Peyer's patch (tissue), 4 donors: ENCODE measurements at regions not wholly inside any gene's neighbourhood (a gene's known extent, or its start where the extent isn't known, plus 50 kb on each side); places are given as distances from the start of the nearest gene placed in this dataset.

ENCODE experiments used
- DNase-seq, 3 donors: peaks; one replicate each; pipeline ENCODE4 v3.0.0-alpha.2; 2017 to 2019
- H3K27ac ChIP-seq, 4 donors: fragments of 200-600 bp; sonication (generic); one replicate each; pipeline ENCODE4 v1.5.1; 2016 to 2019
- H3K27me3 ChIP-seq, 2 donors: fragments of 200-600 bp; sonication (generic); one replicate each; pipeline ENCODE4 v1.5.1; 2019
- H3K36me3 ChIP-seq, 3 donors: fragments of 200-600 bp; sonication (generic); one replicate each; pipeline ENCODE4 v1.5.1; 2016 to 2019
- H3K4me1 ChIP-seq, 4 donors: fragments of 200-600 bp; sonication (generic); one replicate each; pipeline ENCODE4 v1.5.1; 2016 to 2019
- H3K4me3 ChIP-seq, 4 donors: fragments of 200-600 bp; sonication (generic); 1 replicate in 3 of 4; 2 replicates in 1 of 4; pipeline ENCODE4 v1.5.1; 2016 to 2019; ENCODE audit warnings: mild to moderate bottlenecking in 1 of 4
- H3K9me3 ChIP-seq, 4 donors: fragments of 200-600 bp; sonication (generic); one replicate each; pipeline ENCODE4 v1.5.1; 2016 to 2019; ENCODE audit warnings: mild to moderate bottlenecking in 1 of 4
- POLR2A ChIP-seq, 2 donors: fragments of 450-650 bp; IDR thresholded peaks; one replicate each; pipeline ENCODE4 v1.5.1; 2017; ENCODE audit warnings: antibody characterized with exemption in 2 of 2, mild to moderate bottlenecking in 2 of 2, moderate library complexity in 2 of 2
- TF ChIP-seq, protein P1 (sequence below), 6 experiments: fragments of 450-650 bp in 4 of 6; fragments of 200-600 bp in 2 of 6; sonication (generic) in 1 of 6; IDR thresholded peaks; one replicate each; pipeline ENCODE4 v1.5.1; 2017 to 2019; ENCODE audit warnings: antibody characterized with exemption in 6 of 6, mild to moderate bottlenecking in 3 of 6, moderate library complexity in 1 of 6

GRCh38 chr5:165258197-165258771, 1752.9 kb downstream of the MAT2B start:
- Histone ChIP-seq H3K27me3 (no peaks in the 10 kb centered on the region), H3K4me1 (no peaks in the 10 kb centered on the region), H3K36me3 (no peaks in the 10 kb centered on the region), H3K9me3 (no peaks in the 10 kb centered on the region), H3K27ac (no peak overlapping the region), H3K4me3 (no peak overlapping the region)
- TF ChIP-seq, protein P1, sequence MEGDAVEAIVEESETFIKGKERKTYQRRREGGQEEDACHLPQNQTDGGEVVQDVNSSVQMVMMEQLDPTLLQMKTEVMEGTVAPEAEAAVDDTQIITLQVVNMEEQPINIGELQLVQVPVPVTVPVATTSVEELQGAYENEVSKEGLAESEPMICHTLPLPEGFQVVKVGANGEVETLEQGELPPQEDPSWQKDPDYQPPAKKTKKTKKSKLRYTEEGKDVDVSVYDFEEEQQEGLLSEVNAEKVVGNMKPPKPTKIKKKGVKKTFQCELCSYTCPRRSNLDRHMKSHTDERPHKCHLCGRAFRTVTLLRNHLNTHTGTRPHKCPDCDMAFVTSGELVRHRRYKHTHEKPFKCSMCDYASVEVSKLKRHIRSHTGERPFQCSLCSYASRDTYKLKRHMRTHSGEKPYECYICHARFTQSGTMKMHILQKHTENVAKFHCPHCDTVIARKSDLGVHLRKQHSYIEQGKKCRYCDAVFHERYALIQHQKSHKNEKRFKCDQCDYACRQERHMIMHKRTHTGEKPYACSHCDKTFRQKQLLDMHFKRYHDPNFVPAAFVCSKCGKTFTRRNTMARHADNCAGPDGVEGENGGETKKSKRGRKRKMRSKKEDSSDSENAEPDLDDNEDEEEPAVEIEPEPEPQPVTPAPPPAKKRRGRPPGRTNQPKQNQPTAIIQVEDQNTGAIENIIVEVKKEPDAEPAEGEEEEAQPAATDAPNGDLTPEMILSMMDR (IDR thresholded peaks at IDR 0.05) = no peak
- TF ChIP-seq POLR2A (IDR thresholded peaks at IDR 0.05) = no peak
- no peak for DNase-seq

DNA sequence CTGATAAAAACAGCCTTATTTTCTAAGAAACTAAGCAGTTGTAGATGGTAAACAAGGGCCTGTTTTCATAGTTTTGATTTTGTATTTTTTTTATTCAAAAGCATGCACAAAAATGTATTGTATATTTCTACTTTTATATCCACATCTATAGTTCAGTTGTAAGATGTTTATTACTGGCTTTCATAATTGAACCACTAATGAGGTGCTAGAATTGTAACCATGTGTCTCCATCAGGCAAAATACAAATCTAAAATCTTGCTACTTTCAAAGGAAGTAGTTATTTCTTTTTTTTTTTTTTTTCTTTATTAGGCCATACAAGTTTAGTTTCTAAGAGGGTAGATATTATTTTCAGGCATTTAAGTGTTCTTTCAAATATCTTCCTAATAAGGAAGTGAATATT, 1755.0 kb downstream of the MAT2B start:
- no peaks in the 10 kb centered on the region for H3K9me3 ChIP-seq
- H3K36me3 ChIP-seq = no peaks in the 10 kb centered on the region
- no peaks in the 10 kb centered on the region for H3K4me1 ChIP-seq
- H3K27ac ChIP-seq = no peak overlapping the region
- TF ChIP-seq, protein P1 (IDR thresholded peaks at IDR 0.05) = no peak
- no peak for TF ChIP-seq POLR2A (IDR thresholded peaks at IDR 0.05)
- DNase-seq = no peak
- no peak overlapping the region for H3K4me3 ChIP-seq
- H3K27me3 ChIP-seq = no peaks in the 10 kb centered on the region

DNA sequence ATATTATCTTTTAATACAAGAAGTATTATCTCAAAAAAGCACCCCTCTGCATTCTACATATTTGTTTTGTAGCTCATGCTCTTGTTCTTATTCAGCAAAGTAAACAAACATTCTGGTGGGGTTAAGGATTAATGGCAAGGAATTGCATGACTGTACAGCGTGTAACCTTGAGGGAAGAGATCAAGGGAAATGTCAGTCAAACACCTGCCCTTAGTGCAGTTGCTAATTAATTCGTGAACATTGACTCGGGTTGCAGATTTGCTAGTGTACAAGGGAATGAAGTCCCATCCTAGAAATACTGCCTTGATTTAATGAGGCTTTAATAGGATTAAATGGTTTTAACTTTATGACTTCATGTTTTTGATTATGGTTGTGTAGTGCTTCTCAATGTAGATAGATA, 1758.1 kb downstream of the MAT2B start:
- DNase-seq = no peak
- H3K27ac ChIP-seq = no peak overlapping the region
- no peaks in the 10 kb centered on the region for H3K4me1 ChIP-seq
- H3K27me3 ChIP-seq = no peaks in the 10 kb centered on the region
- H3K4me3 ChIP-seq = no peak overlapping the region
- TF ChIP-seq POLR2A (IDR thresholded peaks at IDR 0.05) = no peak
- TF ChIP-seq, protein P1 (IDR thresholded peaks at IDR 0.05) = no peak
- H3K36me3 ChIP-seq = no peaks in the 10 kb centered on the region
- no peaks in the 10 kb centered on the region for H3K9me3 ChIP-seq

- Histone ChIP-seq H3K4me1 (no peaks in the 10 kb centered on the region), H3K36me3 (no peaks in the 10 kb centered on the region), H3K27ac (no peak overlapping the region), H3K9me3 (no peaks in the 10 kb centered on the region), H3K4me3 (no peak overlapping the region), H3K27me3 (no peaks in the 10 kb centered on the region)
- DNase-seq = no peak
- TF ChIP-seq, protein P1 (IDR thresholded peaks at IDR 0.05) = no peak
- TF ChIP-seq POLR2A (IDR thresholded peaks at IDR 0.05) = no peak
Observed at GRCh38 chr5:165266939-165267338, 1761.5 kb downstream of the MAT2B start.

- H3K27me3 ChIP-seq = no peaks in the 10 kb centered on the region
- DNase-seq = no peak
- H3K4me3 ChIP-seq = no peak overlapping the region
- H3K4me1 ChIP-seq = no peaks in the 10 kb centered on the region
- no peaks in the 10 kb centered on the region for H3K9me3 ChIP-seq
- no peak overlapping the region for H3K27ac ChIP-seq
- no peaks in the 10 kb centered on the region for H3K36me3 ChIP-seq
- TF ChIP-seq, protein P1 (IDR thresholded peaks at IDR 0.05) = no peak
- TF ChIP-seq POLR2A (IDR thresholded peaks at IDR 0.05) = no peak
Observed at GRCh38 chr5:165272436-165272835, 1767.0 kb downstream of the MAT2B start.

- TF ChIP-seq, protein P1 (IDR thresholded peaks at IDR 0.05) = no peak
- TF ChIP-seq POLR2A (IDR thresholded peaks at IDR 0.05) = no peak
- DNase-seq = no peak
- Histone ChIP-seq H3K4me1 (no peaks in the 10 kb centered on the region), H3K36me3 (no peaks in the 10 kb centered on the region), H3K9me3 (no peaks in the 10 kb centered on the region), H3K27me3 (no peaks in the 10 kb centered on the region), H3K27ac (no peak overlapping the region), H3K4me3 (no peak overlapping the region)
Observed at GRCh38 chr5:165277661-165278060, 1772.2 kb downstream of the MAT2B start.
